GM19240 (cell line): ENCODE measurements at regions not wholly inside any gene's neighbourhood (a gene's known extent, or its start where the extent isn't known, plus 50 kb on each side); places are given as distances from the start of the nearest gene placed in this dataset.

Experiments used
- DNase-seq: peaks from one replicate; pipeline ENCODE4 v3.0.0; 2011; ENCODE audit warnings: low spot score; ENCODE audit not compliant: insufficient read length

DNA sequence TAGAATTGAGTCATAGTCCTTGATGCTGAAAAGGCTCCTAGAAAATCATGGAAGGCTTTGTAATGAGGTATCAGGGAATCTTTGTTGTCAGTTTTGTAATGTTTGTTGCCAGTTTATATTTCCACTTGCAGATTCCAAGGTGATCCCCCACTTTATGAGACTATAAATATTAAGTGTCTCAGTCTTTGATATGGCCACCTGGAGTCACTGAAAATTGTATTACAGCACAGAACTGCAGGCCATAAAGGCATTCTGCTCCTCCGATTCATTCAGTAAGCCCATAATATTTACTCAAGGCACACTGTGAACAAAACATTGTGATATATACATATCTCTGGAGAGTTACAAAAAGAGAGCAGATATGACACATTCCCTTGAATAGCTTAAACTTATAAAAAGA lies 457.8 kb upstream of the ZNF385D start:
- no peak for DNase-seq

DNA sequence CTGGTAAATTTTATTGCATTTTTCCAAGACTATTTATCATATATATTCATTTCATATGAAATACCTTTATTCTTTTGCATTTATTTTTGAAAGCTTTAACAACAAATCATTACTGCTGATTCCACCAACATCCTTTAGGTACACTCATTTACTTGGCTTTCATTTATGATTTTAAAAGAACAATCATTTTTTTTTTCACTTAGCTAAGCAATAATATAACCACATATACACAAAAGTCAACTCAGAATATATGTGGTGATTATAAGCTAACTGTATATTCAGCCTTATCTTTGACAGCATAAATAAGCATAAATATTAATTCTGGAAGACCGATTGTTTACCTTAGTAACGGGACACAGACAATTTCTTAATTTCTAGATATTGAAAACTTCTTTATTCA lies 458.6 kb upstream of the ZNF385D start:
- DNase-seq = no peak

DNA sequence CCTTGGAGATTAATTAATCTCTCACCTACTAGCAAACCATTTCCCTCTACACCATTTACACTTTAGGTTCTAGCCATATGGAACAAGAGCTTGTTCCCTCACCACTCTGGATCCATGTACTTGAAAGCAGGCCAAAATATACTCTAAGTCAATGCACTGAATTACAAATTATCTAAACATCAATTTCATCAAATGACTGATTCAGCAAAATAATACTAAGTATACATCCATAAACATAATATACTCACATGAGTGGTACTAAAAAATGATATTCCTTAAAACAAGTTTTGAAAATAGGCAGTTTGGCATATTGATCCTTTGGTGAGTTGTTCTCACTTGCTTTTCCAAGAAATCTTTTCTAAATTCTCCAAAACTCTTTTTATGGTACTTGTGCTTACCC lies 459.7 kb upstream of the ZNF385D start:
- no peak for DNase-seq

DNA sequence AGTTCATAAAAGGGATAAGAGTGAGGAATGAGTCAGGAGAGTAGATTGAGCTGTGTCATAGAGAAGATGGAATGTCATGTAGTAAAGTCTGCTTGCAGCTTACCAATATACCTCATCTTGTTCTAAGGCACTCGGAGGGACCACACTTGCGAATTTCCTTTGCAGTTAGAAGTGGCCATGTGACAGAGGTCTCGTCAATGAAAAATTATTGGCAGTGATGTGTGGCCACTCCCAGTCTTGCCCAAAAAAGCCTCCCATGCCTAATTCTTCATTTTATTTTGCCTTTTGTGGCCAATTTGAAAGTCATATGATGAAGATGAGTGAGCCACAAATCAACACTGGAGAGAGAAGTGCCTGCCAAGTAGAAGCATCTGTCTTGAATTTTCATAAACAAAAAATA lies 465.6 kb upstream of the ZNF385D start:
- no peak for DNase-seq

DNA sequence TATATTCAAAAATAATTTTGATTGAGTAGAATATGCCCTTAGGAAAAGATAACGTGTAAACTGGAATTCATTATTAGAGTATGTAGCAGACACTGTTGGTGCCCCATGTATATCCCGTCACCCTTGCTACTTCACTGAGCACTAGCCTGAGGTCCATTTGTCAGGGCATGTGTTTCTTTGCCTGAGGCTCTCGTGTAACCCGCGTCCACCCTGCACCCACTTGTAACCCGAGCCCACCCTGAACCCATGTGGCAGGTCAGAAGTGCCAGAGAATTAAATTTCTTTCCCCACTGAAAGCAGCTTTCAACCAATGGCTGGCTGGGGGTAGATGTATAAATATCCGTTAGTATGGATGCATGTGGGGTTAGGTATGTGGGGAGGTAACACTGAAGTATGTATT lies 474.2 kb upstream of the ZNF385D start:
- no peak for DNase-seq

DNA sequence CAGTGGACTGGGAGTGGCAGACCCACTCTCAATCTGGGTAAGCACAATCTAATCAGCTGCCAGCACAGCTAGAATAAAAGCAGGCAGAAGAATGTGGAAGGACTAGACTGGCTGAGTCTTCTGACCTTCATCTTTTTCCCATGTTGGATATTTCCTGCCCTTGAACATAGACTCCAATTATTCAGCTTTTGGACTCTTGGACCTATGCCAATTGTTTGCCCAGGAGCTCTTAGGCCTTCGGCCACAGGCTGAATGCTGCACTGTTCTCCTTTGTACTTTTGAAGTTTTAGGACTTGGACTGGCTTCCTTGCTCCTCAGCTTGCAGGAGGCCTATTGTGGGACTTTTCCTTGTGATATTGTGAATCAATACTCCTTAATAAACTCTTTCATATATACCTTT lies 477.7 kb upstream of the ZNF385D start:
- no peak for DNase-seq

DNA sequence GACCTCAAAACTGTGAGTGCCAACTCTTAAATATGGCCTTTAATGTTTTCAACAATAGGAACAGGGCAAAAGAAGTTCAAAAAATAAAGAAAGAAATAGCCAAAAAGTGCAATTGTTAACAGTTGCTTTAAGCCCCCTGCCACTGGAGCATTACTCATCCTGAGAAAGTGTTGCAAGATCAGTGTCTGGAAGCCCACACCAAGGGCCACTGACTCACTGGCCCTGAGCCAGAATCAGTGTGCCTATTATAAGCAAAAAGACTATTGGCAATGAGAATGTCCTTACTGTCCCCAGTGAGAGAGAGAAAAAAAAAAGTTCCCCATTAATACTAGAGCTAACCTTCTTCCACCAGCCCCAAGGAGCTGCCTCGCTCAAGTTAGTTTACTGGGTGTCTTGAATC lies 480.1 kb upstream of the ZNF385D start:
- no peak for DNase-seq

DNA sequence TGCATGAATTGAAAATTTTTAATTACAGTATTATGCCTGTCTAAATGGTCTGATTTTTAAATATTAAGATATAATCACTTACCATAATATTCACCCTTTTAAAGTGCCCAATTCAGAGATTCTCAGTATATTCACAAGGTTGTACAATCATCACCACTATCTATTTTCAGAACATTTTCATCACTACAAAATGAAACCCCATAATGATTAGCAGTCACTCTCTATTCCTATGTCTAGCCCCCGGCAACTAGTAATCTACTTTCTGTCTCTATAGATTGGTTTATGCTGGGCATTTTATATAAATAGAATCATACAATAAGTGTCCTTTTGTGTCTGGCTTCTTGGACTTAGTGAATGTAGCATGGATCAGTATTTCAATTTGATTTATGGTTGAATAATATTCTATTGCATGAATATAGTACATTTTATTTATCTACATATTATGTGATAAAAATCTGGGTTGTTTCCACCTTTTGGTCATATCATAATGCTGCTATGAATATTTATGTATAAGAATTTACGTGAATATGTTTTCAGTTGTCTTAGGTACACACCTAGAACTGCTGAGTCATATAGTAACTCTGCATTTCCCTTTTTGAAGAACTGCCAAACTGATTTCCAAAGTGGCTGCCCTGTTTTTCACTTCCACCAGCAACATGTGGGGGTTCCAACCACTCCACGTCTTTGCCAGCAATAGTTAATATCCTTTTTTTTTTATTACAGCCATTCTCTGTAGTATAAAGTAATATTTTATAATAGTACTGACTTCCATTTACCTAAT lies 485.7 kb upstream of the ZNF385D start:
- no peak for DNase-seq

DNA sequence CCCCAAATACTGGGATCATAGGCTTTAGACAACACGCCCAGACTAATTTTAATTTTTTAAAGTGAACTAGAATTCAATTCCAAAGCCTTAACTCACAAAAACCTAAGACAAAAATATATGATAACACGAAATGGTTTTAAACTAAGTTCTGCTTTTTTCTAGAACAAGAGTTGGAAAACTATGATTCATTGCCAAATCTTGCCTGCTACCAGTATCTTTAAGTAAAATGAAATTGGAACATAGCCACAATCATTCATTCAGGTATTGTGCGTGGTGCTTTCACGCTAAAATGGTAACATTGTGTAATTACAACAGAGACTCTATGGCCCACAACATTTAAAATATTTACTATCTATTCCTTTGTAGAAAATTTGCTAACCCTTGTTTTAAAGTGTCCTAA lies 488.0 kb upstream of the ZNF385D start:
- DNase-seq = no peak

DNA sequence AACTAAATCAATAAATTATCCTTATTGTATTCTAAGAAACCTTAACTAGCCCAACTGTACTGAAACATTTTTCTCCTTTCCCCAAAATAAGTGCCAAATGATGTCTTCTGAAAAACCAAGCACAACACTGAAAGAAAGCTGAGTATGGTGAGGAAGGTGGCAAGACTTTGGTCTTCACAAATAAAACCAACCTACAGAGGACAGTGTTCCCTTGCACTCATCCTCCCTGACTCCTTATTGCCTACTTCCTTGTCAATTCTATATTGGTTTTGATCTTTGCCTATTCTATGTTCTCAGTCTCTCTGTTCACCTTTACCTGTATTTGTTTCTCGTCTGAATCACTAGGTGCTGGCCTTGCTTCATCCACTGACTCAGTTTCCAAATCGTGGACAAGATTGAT lies 490.1 kb upstream of the ZNF385D start:
- DNase-seq = no peak

DNA sequence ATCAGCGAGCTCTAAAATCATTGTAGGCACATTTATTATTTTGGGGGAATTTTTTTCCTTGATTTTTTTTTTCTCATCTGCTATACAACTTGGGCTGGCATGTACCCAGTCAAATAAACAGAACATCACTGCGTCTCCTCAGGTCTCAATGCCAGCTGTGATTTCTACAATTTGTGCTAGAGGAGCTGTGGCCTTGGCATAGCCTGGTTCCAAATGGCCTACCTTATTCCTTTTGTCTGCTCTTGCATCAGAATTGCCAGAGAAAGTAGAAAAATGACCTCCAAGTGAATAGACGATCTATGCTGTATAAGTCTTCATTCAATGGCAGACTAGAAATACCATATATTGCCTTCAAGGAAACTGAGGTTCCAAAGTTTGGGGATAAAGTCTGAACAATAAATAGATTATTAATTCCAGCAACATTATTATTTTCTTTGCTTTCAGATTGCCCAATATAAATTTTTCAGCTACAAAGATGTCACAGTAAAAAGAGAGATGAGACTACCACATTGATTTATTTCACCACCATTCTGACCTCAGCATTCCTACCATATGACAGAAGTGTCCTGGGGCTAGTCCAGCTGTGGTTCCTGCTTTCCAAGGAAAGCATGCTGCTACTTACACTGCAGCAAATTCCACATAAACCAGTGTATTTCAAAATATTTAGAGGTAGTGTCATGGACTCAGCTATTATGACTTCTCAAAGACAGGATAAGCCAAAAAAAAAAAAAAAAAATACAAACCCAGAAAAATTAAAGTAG lies 493.9 kb upstream of the ZNF385D start:
- no peak for DNase-seq

DNA sequence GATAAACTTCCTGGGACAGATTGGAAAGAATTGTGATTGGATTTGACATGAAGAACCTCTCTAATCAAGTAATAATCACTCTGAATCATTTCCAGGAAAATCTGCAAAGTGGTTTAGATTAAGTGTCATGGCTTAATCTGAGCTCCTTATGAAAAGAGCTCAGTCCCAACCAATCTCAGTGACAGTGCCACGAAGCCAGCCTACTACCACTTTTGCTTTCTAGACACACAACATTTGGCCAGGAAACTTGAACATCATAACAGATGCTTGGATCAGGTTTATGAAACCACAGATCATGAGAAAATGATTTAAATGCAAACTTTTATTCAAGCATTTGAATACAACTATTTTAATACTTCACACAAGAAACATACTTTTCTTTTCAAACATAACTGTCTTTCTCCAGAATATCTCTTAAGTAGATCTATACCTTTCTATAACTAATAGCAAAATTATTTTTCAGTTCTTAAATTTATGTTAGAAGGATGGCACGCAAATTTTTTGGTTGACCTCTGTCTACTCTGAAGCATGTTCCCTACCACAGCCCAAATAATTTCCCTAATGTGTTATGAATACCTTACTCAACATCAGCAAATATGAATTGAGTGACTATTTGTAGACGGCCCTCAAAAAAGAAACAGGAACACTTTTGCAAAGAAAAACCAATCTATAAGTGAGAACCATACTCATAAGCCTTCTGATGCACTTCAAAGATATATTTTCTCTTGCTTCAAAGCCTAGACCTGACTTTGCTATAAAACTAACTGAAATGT lies 495.0 kb upstream of the ZNF385D start:
- no peak for DNase-seq

DNA sequence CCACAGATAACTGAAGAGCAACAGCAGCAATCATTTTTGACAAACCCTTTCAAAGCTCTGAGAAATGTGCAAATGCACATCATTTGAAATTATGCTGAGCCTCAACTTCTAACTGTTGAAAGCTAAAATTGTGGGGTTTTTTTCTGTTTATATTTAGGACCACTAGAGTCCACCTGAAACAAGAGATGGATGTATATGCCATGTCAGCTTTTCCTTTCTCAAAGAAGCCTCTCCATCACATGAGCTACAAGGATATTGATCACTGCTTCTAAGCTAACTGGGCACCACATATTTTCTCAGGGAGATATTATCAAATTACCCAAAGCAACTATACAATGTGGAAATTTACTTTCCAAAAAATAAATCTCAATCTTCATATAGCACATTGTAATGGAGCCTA lies 498.6 kb upstream of the ZNF385D start:
- no peak for DNase-seq

DNA sequence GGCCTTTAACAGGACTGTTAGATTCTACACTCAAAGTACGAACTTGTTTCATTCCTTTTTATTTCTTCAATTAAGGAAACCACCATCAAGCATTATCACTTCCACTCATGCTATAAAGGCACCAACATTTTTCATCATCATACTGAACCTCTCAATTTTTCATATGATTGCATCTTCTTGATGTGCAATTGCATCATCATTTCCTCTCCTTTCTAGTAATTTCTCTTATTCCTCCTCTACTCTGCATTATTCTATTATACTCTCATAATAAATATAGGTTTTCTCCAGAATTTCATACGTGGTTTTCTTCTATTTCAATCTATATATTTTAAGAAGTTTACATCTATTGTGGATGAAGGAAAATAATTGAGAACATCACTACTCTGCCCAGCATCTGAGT lies 506.2 kb upstream of the ZNF385D start:
- DNase-seq = no peak

DNA sequence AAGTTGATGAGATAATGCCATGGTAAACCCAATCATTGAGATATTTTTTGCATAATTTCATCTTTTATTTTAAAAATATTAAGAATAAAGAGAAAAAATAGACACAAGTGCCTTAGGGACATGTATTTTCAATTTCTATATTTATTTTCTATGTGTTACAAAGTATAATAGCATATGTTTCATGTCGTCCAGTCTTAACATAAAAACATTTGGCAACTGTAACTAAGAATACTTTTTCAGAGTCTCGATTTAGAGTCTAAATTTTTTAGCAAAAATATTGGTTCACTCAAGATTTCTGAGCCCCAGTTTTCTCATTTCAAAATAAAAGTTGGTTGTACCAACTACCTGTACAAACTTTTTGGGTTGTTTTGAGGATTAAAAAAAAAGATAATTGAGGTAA lies 511.4 kb upstream of the ZNF385D start:
- DNase-seq = no peak

DNA sequence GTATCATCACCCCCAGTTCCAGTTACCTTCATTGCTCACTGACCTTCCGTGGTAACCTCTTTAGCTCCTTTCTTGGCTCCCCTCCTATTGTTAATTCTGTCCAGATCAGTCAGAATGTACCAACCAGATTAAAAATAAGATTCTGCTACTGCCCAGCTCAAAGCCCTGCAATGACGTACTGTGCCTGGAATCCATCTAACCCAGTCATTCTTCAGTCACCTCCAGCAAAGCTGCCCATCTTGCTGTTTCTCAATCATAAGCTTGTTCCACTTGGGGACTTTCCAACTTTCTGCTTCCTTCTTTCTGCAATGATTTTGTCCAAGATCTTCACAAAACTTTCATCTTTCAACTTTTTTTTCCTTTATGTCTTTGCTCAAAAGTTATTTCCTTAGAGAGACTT lies 512.0 kb upstream of the ZNF385D start:
- DNase-seq = no peak

DNA sequence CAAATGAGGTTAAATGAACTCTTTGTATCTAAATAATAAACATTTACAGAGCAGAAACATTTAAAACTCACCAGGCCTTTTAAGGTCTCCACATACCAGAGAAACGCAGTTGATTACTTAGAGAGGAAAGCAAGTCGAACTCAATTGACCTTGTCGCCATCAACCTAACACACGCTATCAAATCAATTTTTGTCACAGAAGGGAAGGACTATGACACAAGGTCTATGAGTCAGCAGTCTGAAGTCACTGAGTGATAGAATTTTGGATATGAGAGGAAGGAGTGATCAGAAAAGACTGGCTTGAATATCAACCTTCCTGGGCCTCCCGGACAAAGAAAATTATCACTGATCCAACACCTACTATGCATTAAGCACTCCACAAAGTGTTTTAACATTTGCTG lies 514.4 kb upstream of the ZNF385D start:
- no peak for DNase-seq

DNA sequence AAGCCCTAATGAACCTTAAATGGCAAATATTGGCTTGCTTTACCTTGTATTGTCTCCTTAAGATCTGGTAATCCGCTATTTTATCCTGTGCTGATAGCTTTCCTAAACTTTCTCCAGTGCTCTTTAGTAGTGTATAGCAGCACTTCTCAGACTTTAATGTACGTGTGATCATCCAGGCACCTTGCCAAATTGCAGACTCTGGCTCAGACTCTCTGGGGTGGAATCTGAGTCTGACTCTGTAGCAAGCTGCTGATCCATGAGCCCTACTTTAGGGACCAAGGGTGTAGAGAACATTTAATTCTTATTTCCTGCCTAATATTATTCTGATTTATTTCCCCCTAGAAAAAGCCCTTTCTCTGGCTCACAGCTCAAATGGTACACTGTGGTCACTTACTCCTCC lies 518.8 kb upstream of the ZNF385D start:
- DNase-seq = no peak

DNA sequence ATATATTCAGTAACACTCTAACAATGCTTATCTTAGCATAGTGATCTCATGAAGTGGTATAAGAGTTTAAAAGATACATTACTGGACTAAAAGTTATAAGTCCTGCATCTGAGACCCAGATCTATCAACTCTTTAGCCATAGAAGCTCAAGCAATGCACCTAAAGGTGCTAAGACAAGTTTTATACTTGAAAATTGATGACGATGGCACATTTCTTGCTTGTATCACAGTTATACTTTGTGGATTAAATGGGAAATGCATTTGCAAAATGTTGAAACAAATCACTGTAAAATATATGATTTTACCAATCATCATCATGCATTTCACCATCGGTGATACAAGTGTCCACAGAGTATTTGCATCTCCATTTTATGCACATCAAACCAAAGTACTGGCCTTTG lies 525.3 kb upstream of the ZNF385D start:
- DNase-seq = no peak

DNA sequence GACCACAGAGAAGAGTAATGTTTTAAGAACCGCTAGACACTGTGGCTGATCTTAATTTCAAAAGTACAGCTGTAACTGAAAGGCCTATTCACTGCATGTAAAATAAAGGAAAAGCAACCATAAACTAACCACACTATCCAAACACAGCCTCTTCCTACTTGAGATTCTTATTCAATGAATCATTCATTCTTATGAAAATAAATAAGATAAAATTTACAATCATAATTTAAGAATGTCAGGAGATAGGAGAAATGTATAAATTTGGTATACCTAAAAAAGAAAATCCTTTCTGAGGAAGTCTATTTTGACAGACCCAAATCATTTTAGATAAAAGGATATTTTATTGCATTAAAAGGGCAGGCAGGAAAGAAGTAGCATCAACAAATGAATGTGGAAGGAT lies 533.5 kb upstream of the ZNF385D start:
- no peak for DNase-seq

DNA sequence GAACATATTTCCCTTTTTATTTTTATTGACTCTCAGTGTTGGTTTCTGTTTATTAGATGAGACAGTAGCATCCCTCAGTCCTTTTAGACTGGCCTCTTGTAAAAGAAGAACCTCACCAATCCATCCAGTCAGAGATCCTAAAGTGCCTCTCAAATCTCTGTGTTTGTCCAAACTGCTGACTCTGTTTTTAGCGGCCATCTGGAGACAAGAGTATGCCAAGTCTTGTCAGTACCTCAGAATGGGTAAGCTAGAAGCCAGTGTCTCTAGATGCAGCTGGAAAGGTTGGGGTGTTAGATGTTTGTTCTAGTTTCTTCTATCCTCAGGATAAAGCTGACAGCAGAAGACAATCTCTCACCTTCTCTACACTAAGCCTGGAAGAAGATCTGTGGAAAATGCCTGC lies 537.7 kb upstream of the ZNF385D start:
- no peak for DNase-seq

DNA sequence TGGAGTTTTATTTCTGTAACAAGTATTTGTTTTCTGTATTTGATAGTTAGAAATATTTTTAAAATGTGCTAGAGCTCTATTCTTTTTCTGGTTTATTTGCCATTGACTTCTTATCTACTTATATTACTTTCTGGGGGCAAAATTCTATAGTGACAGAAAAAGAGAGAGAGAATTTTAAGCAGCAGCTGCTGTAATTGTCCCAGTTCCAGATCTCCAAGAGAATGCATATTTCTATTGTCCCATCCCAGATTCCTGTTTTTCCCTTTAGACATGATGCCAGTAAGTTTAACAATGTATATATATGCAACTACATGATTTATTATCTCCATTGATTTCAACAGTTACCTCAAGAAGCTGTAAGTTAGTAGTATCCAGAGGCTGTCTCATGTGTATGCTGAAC lies 541.7 kb upstream of the ZNF385D start:
- no peak for DNase-seq
